ENCODE measurements at regions not wholly inside any gene's neighbourhood (a gene's known extent, or its start where the extent isn't known, plus 50 kb on each side); places are given as distances from the start of the nearest gene placed in this dataset.
A peak's percentile ranks its signal among the peaks of the same experiment; 100 is the strongest.

DNA sequence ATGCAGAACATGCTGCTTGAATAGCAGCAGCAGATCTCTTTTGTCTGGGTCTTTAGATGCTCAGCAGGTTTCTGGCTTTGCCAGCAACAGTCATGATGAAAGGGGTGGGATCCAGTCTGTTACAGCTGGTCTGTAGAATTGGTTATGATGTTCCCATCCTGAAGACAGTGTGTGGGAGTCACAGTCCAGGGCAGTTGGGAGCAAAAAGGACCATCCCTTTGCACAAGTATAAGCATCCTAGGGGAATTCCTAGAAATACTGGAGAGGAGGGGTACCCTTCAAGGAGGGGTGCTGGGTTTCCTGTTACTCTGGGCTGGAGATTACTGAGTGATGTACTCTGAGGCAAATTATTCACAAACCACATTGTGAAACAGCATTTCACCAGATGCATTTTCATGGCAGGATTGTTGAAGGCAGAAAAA, 119.9 kb upstream of the RND3 start:
- H3K4me1 ChIP-seq (ENCODE audit: control insufficient read depth, insufficient read depth, low read length) = peaks cover 40% of the 10 kb centered on the region
- DNase-seq (ENCODE audit: low read depth) = peak; percentile 79
- no peaks in the 10 kb centered on the region for H3K27me3 ChIP-seq (replicated peaks; ENCODE audit: control insufficient read depth, insufficient read depth, low read length)
- no peak overlapping the region for H3K4me3 ChIP-seq (ENCODE audit: low read length)
- H3K9me3 ChIP-seq (ENCODE audit: control insufficient read depth, low read length) = peaks cover 5% of the 10 kb centered on the region
- H3K9ac ChIP-seq (ENCODE audit: low read length) = no peak overlapping the region
- H3K36me3 ChIP-seq (ENCODE audit: control insufficient read depth, insufficient read depth, low read length, severe bottlenecking) = no peaks in the 10 kb centered on the region

DNA sequence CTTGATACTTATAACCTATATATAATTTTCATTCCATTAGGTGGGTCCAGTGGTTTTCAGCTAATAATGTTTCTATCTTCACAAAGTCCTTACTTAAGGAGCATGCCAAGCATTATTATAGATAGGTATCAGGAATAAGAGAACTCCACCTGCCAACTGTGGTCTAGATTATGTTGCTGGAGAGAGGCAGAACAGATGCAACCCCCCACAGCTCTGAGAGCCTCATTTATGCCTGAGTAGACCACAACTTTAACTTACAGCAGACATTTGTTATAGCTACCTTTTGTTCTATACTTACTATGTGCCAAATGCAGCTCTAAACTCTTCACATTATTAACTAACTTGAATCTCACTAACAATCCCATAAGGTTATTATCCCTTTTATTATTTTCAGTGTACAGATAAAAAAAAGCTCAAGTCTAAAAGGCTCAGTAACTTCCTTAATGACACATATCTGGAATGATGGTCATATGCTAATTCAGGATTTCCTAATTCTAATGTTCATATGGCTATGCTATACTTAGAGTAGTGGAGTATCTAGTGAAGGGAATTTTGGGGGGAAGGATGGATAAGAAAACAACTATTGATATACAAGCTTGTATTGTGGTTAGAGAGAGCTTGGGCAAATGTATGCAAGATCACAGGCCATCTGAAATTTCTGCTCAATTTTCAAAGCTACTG, 119.1 kb upstream of the RND3 start:
- DNase-seq (ENCODE audit: low read depth) = no peak
- Histone ChIP-seq H3K36me3 (ENCODE audit: control insufficient read depth, insufficient read depth, low read length, severe bottlenecking) (no peaks in the 10 kb centered on the region), H3K27me3 (replicated peaks; ENCODE audit: control insufficient read depth, insufficient read depth, low read length) (no peaks in the 10 kb centered on the region)

DNA sequence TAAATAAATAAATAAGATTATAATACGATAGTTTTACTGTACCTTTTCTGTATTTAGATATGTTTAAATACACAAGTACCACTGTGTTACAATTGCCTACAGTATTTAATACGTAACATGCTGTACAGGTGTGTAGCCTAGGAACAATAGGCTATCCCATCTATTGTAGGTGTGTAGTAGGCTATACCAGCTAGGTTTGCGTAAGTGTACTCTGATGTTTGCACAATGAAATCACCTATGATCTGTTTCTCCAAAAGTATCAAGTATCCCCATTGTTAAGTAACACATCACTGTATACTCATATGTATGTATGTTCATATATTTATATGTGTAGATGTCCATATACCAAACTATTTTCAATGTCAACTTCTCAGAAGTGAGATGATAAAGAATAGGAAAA, 118.2 kb upstream of the RND3 start:
- H3K4me1 ChIP-seq (ENCODE audit: control insufficient read depth, insufficient read depth, low read length) = peaks cover 50% of the 10 kb centered on the region
- no peaks in the 10 kb centered on the region for H3K36me3 ChIP-seq (ENCODE audit: control insufficient read depth, insufficient read depth, low read length, severe bottlenecking)
- H3K9ac ChIP-seq (ENCODE audit: low read length) = no peak overlapping the region
- no peak for DNase-seq (ENCODE audit: low read depth)
- no peaks in the 10 kb centered on the region for H3K27me3 ChIP-seq (replicated peaks; ENCODE audit: control insufficient read depth, insufficient read depth, low read length)
- H3K9me3 ChIP-seq (ENCODE audit: control insufficient read depth, low read length) = peaks cover 5% of the 10 kb centered on the region
- no peak overlapping the region for H3K4me3 ChIP-seq (ENCODE audit: low read length)

More for the DNA sequence above, 119.1 kb upstream of the RND3 start:
- Histone ChIP-seq H3K4me3 (ENCODE audit: low read length) (no peak overlapping the region), H3K9ac (ENCODE audit: low read length) (peak overlapping the region; percentile 9), H3K9me3 (ENCODE audit: control insufficient read depth, low read length) (peaks cover 5% of the 10 kb centered on the region), H3K4me1 (ENCODE audit: control insufficient read depth, insufficient read depth, low read length) (peaks cover 46% of the 10 kb centered on the region)

DNA sequence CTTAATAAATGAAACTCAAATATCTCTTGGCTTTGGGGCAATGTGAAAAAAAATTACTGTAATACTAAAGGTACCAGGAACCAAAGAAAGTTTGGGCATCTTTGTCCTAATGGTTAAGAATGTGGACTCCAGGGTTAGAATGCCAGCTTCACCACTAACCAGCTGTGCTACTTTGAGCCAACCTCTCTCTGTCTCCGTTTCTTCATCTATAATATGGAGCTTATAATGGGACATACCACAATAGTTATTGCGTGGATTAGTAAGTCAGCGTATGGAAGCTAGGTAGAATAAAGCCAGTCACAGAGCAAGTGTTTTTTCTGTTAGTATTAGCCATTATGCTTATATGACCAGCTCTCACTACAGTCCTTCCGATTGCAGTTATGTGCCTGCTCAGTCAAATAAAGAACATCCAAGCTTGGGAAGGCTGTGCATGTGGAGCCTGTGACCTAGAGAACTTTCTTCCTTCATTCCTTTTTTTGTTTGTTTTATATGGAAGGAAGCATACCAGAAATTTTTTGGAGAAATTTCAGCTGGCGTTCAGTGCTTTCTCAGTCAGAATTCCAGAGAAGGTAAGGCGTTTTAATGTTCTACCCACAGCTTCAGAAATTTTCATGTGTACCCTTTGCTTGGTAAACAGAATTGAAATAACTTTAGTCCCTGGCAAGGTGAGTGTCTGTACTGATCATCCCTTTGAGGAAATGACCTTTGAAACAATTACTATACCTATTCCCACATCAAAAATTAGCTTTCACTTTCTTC, 114.0 kb upstream of the RND3 start:
- peaks cover 5% of the 10 kb centered on the region for H3K9me3 ChIP-seq (ENCODE audit: control insufficient read depth, low read length)
- H3K9ac ChIP-seq (ENCODE audit: low read length) = peak overlapping the region; percentile 56
- peak; percentile 65 for DNase-seq (ENCODE audit: low read depth)
- H3K4me1 ChIP-seq (ENCODE audit: control insufficient read depth, insufficient read depth, low read length) = peaks cover 41% of the 10 kb centered on the region
- peak overlapping the region; percentile 33 for H3K4me3 ChIP-seq (ENCODE audit: low read length)
- no peaks in the 10 kb centered on the region for H3K27me3 ChIP-seq (replicated peaks; ENCODE audit: control insufficient read depth, insufficient read depth, low read length)
- no peaks in the 10 kb centered on the region for H3K36me3 ChIP-seq (ENCODE audit: control insufficient read depth, insufficient read depth, low read length, severe bottlenecking)

DNA sequence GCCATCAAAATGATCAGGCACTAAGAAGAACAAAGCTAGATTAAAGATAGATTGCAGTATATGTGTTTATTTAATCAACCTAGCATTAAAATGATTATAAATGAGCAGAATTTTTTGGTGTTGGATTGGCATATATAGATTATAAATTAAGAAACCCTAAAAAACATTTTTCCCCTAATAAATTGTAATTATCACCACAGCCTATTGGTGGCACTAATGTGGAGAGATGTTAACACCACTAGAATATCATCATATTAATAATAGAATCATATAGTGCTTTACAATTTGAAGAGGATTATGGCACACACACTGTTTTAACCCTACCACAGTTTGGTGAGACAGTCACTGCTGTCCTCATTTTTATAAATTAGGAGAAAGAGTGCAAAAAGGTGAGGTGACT, 112.4 kb upstream of the RND3 start:
- no peak for DNase-seq (ENCODE audit: low read depth)

DNA sequence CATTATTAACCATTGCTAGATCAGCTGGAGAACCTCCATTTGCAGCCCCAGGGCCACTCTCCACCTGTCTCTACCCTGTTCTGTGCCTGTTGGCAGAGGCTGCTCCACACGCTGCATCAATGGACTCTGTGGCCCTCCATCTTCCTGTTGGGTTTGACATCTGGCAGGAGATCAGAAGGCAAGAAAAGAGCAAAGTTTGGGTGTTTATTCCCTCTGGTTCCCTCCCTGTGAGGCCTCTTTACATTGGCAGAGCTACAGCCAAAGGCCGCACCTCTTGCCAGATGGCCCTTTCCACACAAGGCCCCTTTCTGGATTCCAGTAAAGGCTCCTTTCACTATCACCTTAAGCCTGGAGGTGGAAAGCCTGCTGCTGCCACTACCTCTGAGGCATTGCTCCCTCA, 110.9 kb upstream of the RND3 start:
- no peaks in the 10 kb centered on the region for H3K27me3 ChIP-seq (replicated peaks; ENCODE audit: control insufficient read depth, insufficient read depth, low read length)
- H3K9me3 ChIP-seq (ENCODE audit: control insufficient read depth, low read length) = peaks cover 5% of the 10 kb centered on the region
- no peak for DNase-seq (ENCODE audit: low read depth)
- H3K4me1 ChIP-seq (ENCODE audit: control insufficient read depth, insufficient read depth, low read length) = peaks cover 52% of the 10 kb centered on the region
- peak overlapping the region; percentile 4 for H3K4me3 ChIP-seq (ENCODE audit: low read length)
- peak overlapping the region; percentile 35 for H3K9ac ChIP-seq (ENCODE audit: low read length)
- no peaks in the 10 kb centered on the region for H3K36me3 ChIP-seq (ENCODE audit: control insufficient read depth, insufficient read depth, low read length, severe bottlenecking)

More for the DNA sequence above, 112.4 kb upstream of the RND3 start:
- Histone ChIP-seq H3K4me3 (ENCODE audit: low read length) (no peak overlapping the region), H3K27me3 (replicated peaks; ENCODE audit: control insufficient read depth, insufficient read depth, low read length) (no peaks in the 10 kb centered on the region), H3K9ac (ENCODE audit: low read length) (peak overlapping the region; percentile 35), H3K36me3 (ENCODE audit: control insufficient read depth, insufficient read depth, low read length, severe bottlenecking) (no peaks in the 10 kb centered on the region), H3K9me3 (ENCODE audit: control insufficient read depth, low read length) (peaks cover 5% of the 10 kb centered on the region), H3K4me1 (ENCODE audit: control insufficient read depth, insufficient read depth, low read length) (peaks cover 52% of the 10 kb centered on the region)

DNA sequence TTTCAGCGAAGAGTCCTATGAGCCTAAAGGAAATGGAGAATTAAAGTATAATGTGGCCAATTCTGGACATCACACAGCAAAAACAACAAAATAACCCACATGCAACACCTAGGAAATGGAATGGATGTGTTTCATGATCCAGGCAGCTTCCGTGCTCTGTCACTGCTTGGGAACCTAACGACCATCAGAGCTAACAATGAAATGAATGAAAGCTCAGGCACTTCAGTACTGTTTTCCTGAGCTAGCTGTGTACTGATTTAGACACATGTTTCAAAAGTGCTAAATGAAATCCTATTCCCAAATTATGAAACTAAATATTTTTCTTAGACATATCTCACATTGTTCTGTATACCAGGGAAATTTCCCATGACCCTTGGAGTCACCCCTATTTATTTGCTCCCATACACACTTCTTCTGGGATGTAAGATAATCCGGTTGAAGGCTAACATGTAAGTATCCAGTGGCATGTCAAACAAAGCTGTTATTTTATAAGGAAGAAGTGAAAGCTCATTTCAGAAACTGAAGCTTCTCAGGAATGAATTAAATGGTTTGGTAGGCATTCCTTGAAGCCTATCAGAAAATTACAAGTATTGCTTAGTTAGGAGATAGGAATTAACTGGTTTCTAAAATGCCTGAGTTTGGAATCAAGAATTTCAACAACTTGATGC, 108.5 kb upstream of the RND3 start:
- peaks cover 40% of the 10 kb centered on the region for H3K4me1 ChIP-seq (ENCODE audit: control insufficient read depth, insufficient read depth, low read length)
- H3K36me3 ChIP-seq (ENCODE audit: control insufficient read depth, insufficient read depth, low read length, severe bottlenecking) = no peaks in the 10 kb centered on the region
- peak overlapping the region; percentile 11 for H3K4me3 ChIP-seq (ENCODE audit: low read length)
- no peaks in the 10 kb centered on the region for H3K27me3 ChIP-seq (replicated peaks; ENCODE audit: control insufficient read depth, insufficient read depth, low read length)
- peak; percentile 88 for DNase-seq (ENCODE audit: low read depth)
- H3K9me3 ChIP-seq (ENCODE audit: control insufficient read depth, low read length) = no peaks in the 10 kb centered on the region
- H3K9ac ChIP-seq (ENCODE audit: low read length) = peak overlapping the region; percentile 71

DNA sequence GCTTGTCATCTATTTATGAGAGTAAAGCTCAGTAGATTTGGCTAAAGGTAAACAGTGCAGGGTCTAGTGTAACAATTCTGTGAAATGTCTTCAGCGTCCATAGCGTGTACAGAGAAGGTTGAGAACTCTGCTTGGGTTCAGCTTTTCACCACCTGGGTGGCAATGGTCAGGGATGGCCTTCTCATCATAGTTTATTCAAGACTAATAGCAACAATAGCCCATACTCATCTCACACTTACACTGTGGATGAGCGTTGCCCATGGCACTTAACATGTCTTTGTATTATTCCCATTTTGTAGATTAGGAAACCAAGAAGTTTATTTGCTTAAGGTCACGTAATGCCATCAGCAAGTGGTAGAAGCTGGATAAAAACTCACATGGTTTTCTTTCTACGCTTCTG, 106.8 kb upstream of the RND3 start:
- Histone ChIP-seq H3K27me3 (replicated peaks; ENCODE audit: control insufficient read depth, insufficient read depth, low read length) (no peaks in the 10 kb centered on the region), H3K4me3 (ENCODE audit: low read length) (no peak overlapping the region), H3K9me3 (ENCODE audit: control insufficient read depth, low read length) (no peaks in the 10 kb centered on the region), H3K36me3 (ENCODE audit: control insufficient read depth, insufficient read depth, low read length, severe bottlenecking) (no peaks in the 10 kb centered on the region), H3K9ac (ENCODE audit: low read length) (no peak overlapping the region), H3K4me1 (ENCODE audit: control insufficient read depth, insufficient read depth, low read length) (peaks cover 24% of the 10 kb centered on the region)
- DNase-seq (ENCODE audit: low read depth) = no peak

DNA sequence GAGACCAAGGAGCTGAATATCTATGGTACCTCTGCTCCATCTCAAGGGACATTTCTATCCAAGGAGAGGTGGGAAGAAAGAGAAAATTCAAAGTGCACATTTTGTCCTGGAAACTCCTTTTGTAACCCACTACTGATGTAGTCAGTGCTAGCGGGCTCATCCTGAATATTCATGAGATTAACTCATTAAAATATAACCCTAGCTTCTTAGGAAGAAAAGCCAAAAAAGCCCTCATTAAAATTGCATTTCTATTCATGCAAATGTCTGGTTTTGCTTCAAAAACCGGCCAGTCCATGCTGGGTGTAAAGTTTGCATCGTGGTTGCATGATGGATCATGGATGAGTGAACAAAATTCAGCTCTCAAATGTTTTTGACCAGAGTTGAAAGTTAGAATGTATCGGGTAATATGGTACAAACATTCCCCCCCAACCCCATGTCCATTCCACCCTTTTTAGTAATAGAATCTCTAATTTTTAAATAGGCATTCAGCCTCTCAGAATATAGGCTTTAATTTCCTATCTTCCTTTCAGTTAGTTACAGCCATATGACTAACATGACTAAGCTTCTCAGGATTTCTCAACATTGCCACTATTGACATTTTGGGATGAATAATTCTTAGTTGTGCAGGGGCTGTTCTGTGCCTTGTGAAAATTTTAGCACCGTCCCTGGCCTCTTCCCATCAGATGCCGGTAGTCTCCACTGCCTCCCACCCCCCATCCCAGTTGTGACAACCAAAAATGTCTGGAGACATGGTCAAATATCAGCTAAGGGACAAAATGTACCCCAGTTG, 104.2 kb upstream of the RND3 start:
- peaks cover 33% of the 10 kb centered on the region for H3K4me1 ChIP-seq (ENCODE audit: control insufficient read depth, insufficient read depth, low read length)
- H3K9ac ChIP-seq (ENCODE audit: low read length) = no peak overlapping the region
- no peak for DNase-seq (ENCODE audit: low read depth)
- no peaks in the 10 kb centered on the region for H3K36me3 ChIP-seq (ENCODE audit: control insufficient read depth, insufficient read depth, low read length, severe bottlenecking)
- H3K27me3 ChIP-seq (replicated peaks; ENCODE audit: control insufficient read depth, insufficient read depth, low read length) = no peaks in the 10 kb centered on the region
- no peaks in the 10 kb centered on the region for H3K9me3 ChIP-seq (ENCODE audit: control insufficient read depth, low read length)
- no peak overlapping the region for H3K4me3 ChIP-seq (ENCODE audit: low read length)

DNA sequence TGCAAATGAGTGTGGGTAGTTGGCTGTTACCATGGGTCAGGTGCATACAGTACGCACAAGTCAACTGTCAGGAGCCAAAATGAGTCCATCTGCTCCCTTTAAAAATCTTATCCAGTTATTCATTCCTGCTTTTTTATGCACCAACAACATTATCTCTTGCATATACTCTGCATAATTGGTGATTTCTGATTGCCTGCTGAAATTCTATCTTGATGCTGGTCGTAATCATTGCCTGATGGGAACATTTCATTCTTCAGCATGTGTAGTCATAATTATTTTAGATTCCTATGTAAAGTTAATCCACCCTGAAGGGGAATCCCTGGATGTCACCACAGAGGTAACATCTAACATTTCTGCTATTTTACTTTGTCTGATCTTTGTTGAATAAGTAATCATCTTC, 102.2 kb upstream of the RND3 start:
- no peak overlapping the region for H3K4me3 ChIP-seq (ENCODE audit: low read length)
- DNase-seq (ENCODE audit: low read depth) = peak; percentile 45
- H3K9ac ChIP-seq (ENCODE audit: low read length) = no peak overlapping the region
- H3K36me3 ChIP-seq (ENCODE audit: control insufficient read depth, insufficient read depth, low read length, severe bottlenecking) = no peaks in the 10 kb centered on the region
- H3K4me1 ChIP-seq (ENCODE audit: control insufficient read depth, insufficient read depth, low read length) = peaks cover 36% of the 10 kb centered on the region
- H3K9me3 ChIP-seq (ENCODE audit: control insufficient read depth, low read length) = no peaks in the 10 kb centered on the region
- no peaks in the 10 kb centered on the region for H3K27me3 ChIP-seq (replicated peaks; ENCODE audit: control insufficient read depth, insufficient read depth, low read length)

DNA sequence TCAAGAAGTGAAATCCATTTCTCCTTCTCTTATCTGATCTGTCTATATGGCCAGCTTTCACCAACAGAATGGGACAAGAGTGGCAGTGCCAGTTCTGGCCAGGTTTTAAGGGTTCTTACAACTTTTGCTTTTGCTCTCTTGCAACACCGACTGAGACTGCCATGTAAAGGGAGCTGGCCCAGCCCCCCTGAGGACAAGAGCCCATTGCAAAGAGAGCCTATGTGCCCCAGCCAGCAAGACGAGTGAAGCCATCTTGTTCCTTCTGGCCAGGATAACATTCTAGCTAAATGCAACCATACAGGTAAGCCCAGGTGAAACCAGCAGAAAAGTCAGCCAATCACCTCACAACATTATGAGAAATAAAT, 101.0 kb upstream of the RND3 start:
- Histone ChIP-seq H3K36me3 (ENCODE audit: control insufficient read depth, insufficient read depth, low read length, severe bottlenecking) (no peaks in the 10 kb centered on the region), H3K4me3 (ENCODE audit: low read length) (peak overlapping the region; percentile 51), H3K9me3 (ENCODE audit: control insufficient read depth, low read length) (no peaks in the 10 kb centered on the region), H3K4me1 (ENCODE audit: control insufficient read depth, insufficient read depth, low read length) (peaks cover 36% of the 10 kb centered on the region), H3K9ac (ENCODE audit: low read length) (peak overlapping the region; percentile 65), H3K27me3 (replicated peaks; ENCODE audit: control insufficient read depth, insufficient read depth, low read length) (no peaks in the 10 kb centered on the region)
- no peak for DNase-seq (ENCODE audit: low read depth)
